Gastrocnemius medialis (tissue), 4 donors: ENCODE measurements at regions not wholly inside any gene's neighbourhood (a gene's known extent, or its start where the extent isn't known, plus 50 kb on each side); places are given as distances from the start of the nearest gene placed in this dataset.

Experiments used
- ATAC-seq, 2 donors: fragments of 150-250 bp; one replicate each; pipeline ENCODE4 v1.9.1; 2016
- DNase-seq, 2 donors: peaks; one replicate each; pipeline ENCODE4 v3.0.0-alpha.2; 2019
- H3K27ac ChIP-seq, 4 donors: fragments of 200-600 bp; sonication (generic); 1 replicate in 1 of 4; 2 replicates in 3 of 4; pipeline ENCODE4 v1.5.1; 2016 to 2018; ENCODE audit warnings: mild to moderate bottlenecking in 2 of 4, moderate library complexity in 1 of 4
- H3K27me3 ChIP-seq, 3 donors: fragments of 200-600 bp; sonication (generic) in 2 of 3; 1 replicate in 1 of 3; 2 replicates in 2 of 3; pipeline versions ENCODE4 v1.5.1 to v1.6.0; 2016 to 2019; ENCODE audit warnings: mild to moderate bottlenecking in 1 of 3, moderate library complexity in 1 of 3
- H3K36me3 ChIP-seq, 2 donors: fragments of 200-600 bp; sonication (generic) in 1 of 2; one replicate each; pipeline ENCODE4 v1.5.1; 2017 to 2018
- H3K4me1 ChIP-seq, 2 donors: fragments of 200-600 bp; sonication (generic) in 1 of 2; one replicate each; pipeline ENCODE4 v1.5.1; 2016 to 2017; ENCODE audit warnings: mild to moderate bottlenecking in 2 of 2
- H3K4me3 ChIP-seq, 4 donors: fragments of 200-600 bp; sonication (generic) in 3 of 4; 1 replicate in 1 of 4; 2 replicates in 3 of 4; pipeline ENCODE4 v1.5.1; 2016 to 2019; ENCODE audit warnings: mild to moderate bottlenecking in 2 of 4
- H3K9me3 ChIP-seq, 3 donors: fragments of 200-600 bp; sonication (generic) in 2 of 3; 1 replicate in 1 of 3; 2 replicates in 2 of 3; pipeline ENCODE4 v1.5.1; 2016 to 2019
- POLR2A ChIP-seq, 2 donors: fragments of 450-650 bp; IDR thresholded peaks; one replicate each; pipeline ENCODE4 v1.6.1; 2017; ENCODE audit warnings: antibody characterized with exemption in 2 of 2, mild to moderate bottlenecking in 2 of 2, moderate library complexity in 2 of 2
- in situ Hi-C, 4 donors: fragments of 200-750 bp; cut with MboI; loops; one replicate each; pipeline versions ENCODE4 v1.15.0 to v1.8.0; 2017; ENCODE audit warnings: low sequenced_read_pairs in 4 of 4
- intact Hi-C: fragments of 100-400 bp; cut with DNase I; formaldehyde crosslinking; loops from one replicate; pipeline ENCODE4 v1.15.1; 2023; ENCODE audit warnings: low total_unique reads
- TF ChIP-seq, protein P1 (sequence below), 5 experiments: fragments of 450-650 bp in 3 of 5; fragments of 200-600 bp in 2 of 5; sonication (generic) in 2 of 5; IDR thresholded peaks in 4 of 5; conservative IDR thresholded peaks in 1 of 5; 1 replicate in 4 of 5; 2 replicates in 1 of 5; pipeline ENCODE4 v1.5.1; 2016 to 2019; ENCODE audit warnings: antibody characterized with exemption in 5 of 5, mild to moderate bottlenecking in 3 of 5, moderate library complexity in 3 of 5

DNA sequence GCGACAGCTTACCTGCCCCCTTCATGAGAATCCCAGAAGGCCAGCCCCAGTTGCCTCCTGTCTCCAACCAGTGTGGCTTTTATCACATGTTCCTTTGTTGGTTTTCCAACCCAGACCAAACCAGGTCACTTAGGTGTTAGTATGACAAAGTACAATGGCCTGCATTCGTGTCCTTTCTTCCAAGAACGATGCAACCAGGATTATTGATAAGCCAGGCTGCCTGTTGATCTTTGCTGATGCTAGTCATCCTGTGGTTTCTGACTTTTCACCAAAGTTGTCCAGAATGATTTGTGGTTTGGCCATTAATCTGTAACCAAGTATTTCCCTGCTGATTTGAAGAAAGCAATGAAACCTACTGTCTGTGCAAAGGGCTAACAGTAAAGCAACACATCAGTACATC lies 191.4 kb downstream of the CYLD start:
- H3K4me3 ChIP-seq, result no peak overlapping the region

DNA sequence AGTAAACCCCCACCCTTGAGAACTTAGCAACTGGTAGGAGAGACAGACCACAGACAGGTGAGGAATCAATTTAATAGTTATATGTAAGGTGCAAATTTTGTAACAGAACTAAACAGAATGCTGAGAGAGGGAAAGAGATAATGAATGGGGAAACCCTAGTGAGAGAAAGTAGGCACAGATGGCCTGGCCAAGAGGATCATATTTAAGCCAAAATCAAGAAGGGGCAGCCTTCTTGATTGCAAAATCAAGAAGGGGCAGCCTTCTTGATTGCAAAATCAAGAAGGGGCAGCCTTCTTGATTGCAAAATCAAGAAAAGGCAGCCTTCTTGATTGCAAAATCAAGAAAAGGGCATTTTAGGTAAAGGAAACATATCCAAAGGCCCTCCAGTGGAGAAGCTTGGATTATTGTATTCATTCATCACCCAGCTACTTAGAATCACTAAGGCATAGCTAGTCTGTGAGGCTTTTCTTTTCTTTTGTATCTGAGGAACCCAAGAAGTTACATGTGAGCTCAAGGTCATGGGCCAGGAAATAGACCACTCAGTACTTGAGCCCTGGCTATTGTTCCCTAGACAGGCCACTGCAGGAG lies 190.6 kb downstream of the CYLD start:
- TF ChIP-seq POLR2A (IDR thresholded peaks at IDR 0.05), result no peak
- TF ChIP-seq, protein P1, sequence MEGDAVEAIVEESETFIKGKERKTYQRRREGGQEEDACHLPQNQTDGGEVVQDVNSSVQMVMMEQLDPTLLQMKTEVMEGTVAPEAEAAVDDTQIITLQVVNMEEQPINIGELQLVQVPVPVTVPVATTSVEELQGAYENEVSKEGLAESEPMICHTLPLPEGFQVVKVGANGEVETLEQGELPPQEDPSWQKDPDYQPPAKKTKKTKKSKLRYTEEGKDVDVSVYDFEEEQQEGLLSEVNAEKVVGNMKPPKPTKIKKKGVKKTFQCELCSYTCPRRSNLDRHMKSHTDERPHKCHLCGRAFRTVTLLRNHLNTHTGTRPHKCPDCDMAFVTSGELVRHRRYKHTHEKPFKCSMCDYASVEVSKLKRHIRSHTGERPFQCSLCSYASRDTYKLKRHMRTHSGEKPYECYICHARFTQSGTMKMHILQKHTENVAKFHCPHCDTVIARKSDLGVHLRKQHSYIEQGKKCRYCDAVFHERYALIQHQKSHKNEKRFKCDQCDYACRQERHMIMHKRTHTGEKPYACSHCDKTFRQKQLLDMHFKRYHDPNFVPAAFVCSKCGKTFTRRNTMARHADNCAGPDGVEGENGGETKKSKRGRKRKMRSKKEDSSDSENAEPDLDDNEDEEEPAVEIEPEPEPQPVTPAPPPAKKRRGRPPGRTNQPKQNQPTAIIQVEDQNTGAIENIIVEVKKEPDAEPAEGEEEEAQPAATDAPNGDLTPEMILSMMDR (IDR thresholded peaks at IDR 0.05 in 4 of 5, conservative IDR thresholded peaks at IDR 0.05 in 1 of 5), result no peak
- H3K27ac ChIP-seq, result no peak overlapping the region
- in situ Hi-C loops, result no loop called here
- no peaks in the 10 kb centered on the region for H3K27me3 ChIP-seq
- DNase-seq (no peak), ATAC-seq (no peak)
- no peaks in the 10 kb centered on the region for H3K36me3 ChIP-seq
- H3K9me3 ChIP-seq, result no peaks in the 10 kb centered on the region
- H3K4me1 ChIP-seq, result no peaks in the 10 kb centered on the region
- no peak overlapping the region for H3K4me3 ChIP-seq
- intact Hi-C loops, result no loop called here

More for the DNA sequence above, 191.4 kb downstream of the CYLD start:
- intact Hi-C loops, result no loop called here
- no peaks in the 10 kb centered on the region for H3K36me3 ChIP-seq
- in situ Hi-C loops, result no loop called here
- no peaks in the 10 kb centered on the region for H3K4me1 ChIP-seq
- H3K9me3 ChIP-seq, result no peaks in the 10 kb centered on the region
- DNase-seq, result no peak
- no peaks in the 10 kb centered on the region for H3K27me3 ChIP-seq
- ATAC-seq, result no peak
- TF ChIP-seq, protein P1 (IDR thresholded peaks at IDR 0.05 in 4 of 5, conservative IDR thresholded peaks at IDR 0.05 in 1 of 5), result no peak
- no peak for TF ChIP-seq POLR2A (IDR thresholded peaks at IDR 0.05)
- no peak overlapping the region for H3K27ac ChIP-seq

DNA sequence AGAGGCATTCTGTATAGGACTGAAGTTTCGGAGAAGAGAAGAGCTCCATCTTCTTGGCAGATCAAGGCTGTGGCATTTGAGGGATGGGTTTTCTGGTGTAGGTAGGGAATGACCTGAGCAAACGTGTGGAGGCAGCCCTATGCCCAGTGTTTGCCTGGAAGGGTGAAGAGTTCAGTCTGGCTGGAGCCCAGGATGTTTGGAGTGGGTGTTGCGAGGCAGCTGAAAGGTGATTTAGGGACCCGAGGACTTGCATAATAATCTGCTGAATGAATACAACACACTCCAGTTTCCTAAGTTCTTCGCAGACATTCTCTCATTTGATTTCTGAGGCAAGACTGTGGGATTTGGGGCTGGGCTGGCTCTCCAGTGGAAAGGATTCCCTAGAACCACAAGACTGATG lies 186.2 kb downstream of the CYLD start:
- Histone ChIP-seq H3K4me1 (no peaks in the 10 kb centered on the region), H3K36me3 (no peaks in the 10 kb centered on the region), H3K27me3 (no peaks in the 10 kb centered on the region), H3K9me3 (no peaks in the 10 kb centered on the region), H3K4me3 (no peak overlapping the region), H3K27ac (no peak overlapping the region)
- in situ Hi-C loops (no loop called here), intact Hi-C loops (no loop called here)
- TF ChIP-seq, protein P1 (IDR thresholded peaks at IDR 0.05 in 4 of 5, conservative IDR thresholded peaks at IDR 0.05 in 1 of 5), result no peak
- no peak for TF ChIP-seq POLR2A (IDR thresholded peaks at IDR 0.05)
- no peak for ATAC-seq
- DNase-seq, result no peak

DNA sequence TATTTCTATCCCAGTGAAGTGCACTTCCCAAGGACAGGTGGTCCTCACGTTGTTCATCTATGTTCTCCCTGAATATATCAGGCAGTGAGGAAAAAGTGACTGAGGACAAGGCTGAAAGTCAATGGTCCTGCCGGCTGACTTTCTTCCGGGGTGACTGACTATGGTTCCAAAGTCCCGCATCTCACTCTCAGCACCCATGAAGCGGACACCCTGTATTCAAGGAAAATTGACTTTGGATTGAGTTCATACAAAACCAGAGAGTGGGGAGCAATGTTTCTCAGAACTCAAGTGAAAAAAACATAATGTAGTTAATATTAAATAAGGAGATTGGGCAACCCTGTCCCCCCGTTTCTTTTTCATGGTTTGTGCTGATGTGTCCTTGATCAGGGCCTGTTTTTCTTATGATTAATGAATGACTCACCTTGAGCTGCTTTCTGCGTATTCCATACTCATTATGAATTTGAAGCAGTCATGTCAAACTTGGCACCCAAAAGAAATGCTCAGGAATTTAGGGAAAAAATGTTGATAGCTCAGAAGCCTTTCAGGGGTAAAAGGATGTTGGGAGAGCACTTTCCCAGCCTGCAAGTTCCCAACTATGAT lies 184.0 kb downstream of the CYLD start:
- ATAC-seq, result no peak

More for the DNA sequence above, 184.0 kb downstream of the CYLD start:
- no peaks in the 10 kb centered on the region for H3K9me3 ChIP-seq
- H3K27me3 ChIP-seq, result no peaks in the 10 kb centered on the region
- H3K27ac ChIP-seq, result no peak overlapping the region
- intact Hi-C loops, result no loop called here
- in situ Hi-C loops, result no loop called here
- no peaks in the 10 kb centered on the region for H3K4me1 ChIP-seq
- no peaks in the 10 kb centered on the region for H3K36me3 ChIP-seq
- no peak overlapping the region for H3K4me3 ChIP-seq
- no peak for TF ChIP-seq POLR2A (IDR thresholded peaks at IDR 0.05)
- TF ChIP-seq, protein P1 (IDR thresholded peaks at IDR 0.05 in 4 of 5, conservative IDR thresholded peaks at IDR 0.05 in 1 of 5), result no peak
- DNase-seq, result no peak
